ENCODE measurements at regions not wholly inside any gene's neighbourhood (a gene's known extent, or its start where the extent isn't known, plus 50 kb on each side); places are given as distances from the start of the nearest gene placed in this dataset.

GRCh38 chr4:38347251-38347650 is 316.7 kb upstream of the KLF3 start:
- Histone ChIP-seq H3K4me1 (ENCODE audit: insufficient read depth, poor library complexity, severe bottlenecking) (no peaks in the 10 kb centered on the region), H3K27me3 (ENCODE audit: insufficient read depth, poor library complexity, severe bottlenecking) (no peaks in the 10 kb centered on the region), H3K4me3 (ENCODE audit: severe bottlenecking) (no peak overlapping the region), H3K36me3 (ENCODE audit: low read depth) (no peaks in the 10 kb centered on the region), H3K27ac (ENCODE audit: poor library complexity, severe bottlenecking) (no peak overlapping the region), H3K9me3 (ENCODE audit: severe bottlenecking) (no peaks in the 10 kb centered on the region)
- ATAC-seq (ENCODE audit: low read depth) (no peak), DNase-seq (ENCODE audit: low spot score) (no peak)
- TF ChIP-seq, protein P1, sequence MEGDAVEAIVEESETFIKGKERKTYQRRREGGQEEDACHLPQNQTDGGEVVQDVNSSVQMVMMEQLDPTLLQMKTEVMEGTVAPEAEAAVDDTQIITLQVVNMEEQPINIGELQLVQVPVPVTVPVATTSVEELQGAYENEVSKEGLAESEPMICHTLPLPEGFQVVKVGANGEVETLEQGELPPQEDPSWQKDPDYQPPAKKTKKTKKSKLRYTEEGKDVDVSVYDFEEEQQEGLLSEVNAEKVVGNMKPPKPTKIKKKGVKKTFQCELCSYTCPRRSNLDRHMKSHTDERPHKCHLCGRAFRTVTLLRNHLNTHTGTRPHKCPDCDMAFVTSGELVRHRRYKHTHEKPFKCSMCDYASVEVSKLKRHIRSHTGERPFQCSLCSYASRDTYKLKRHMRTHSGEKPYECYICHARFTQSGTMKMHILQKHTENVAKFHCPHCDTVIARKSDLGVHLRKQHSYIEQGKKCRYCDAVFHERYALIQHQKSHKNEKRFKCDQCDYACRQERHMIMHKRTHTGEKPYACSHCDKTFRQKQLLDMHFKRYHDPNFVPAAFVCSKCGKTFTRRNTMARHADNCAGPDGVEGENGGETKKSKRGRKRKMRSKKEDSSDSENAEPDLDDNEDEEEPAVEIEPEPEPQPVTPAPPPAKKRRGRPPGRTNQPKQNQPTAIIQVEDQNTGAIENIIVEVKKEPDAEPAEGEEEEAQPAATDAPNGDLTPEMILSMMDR (IDR thresholded peaks at IDR 0.05; ENCODE audit: poor library complexity, severe bottlenecking): no peak

DNA sequence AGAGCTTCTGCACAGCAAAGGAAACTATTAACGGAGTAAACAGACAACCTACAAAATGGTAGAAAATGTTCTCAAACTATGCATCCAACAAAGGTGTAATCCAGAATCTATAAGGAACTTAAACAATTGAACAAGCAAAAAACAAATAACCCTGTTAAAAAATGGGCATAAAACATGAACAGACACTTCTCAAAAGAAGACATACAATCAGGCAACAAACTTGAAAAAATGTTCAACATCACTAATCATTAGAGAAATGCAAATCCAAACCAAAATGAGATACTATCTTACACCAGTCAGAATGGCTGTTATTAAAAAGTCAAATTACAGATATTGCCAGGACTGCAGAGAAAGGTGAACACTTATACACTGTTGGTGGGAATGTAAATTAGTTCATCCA is 309.6 kb upstream of the KLF3 start:
- H3K36me3 ChIP-seq (ENCODE audit: low read depth): no peaks in the 10 kb centered on the region
- no peak overlapping the region for H3K4me3 ChIP-seq (ENCODE audit: severe bottlenecking)
- no peaks in the 10 kb centered on the region for H3K27me3 ChIP-seq (ENCODE audit: insufficient read depth, poor library complexity, severe bottlenecking)
- no peak for ATAC-seq (ENCODE audit: low read depth)
- H3K27ac ChIP-seq (ENCODE audit: poor library complexity, severe bottlenecking): no peak overlapping the region
- no peak for DNase-seq (ENCODE audit: low spot score)
- no peaks in the 10 kb centered on the region for H3K9me3 ChIP-seq (ENCODE audit: severe bottlenecking)
- TF ChIP-seq, protein P1 (IDR thresholded peaks at IDR 0.05; ENCODE audit: poor library complexity, severe bottlenecking): no peak
- no peaks in the 10 kb centered on the region for H3K4me1 ChIP-seq (ENCODE audit: insufficient read depth, poor library complexity, severe bottlenecking)

GRCh38 chr4:38354872-38355271 is 309.1 kb upstream of the KLF3 start:
- no peaks in the 10 kb centered on the region for H3K36me3 ChIP-seq (ENCODE audit: low read depth)
- ATAC-seq (ENCODE audit: low read depth): no peak
- TF ChIP-seq, protein P1 (IDR thresholded peaks at IDR 0.05; ENCODE audit: poor library complexity, severe bottlenecking): no peak
- H3K4me3 ChIP-seq (ENCODE audit: severe bottlenecking): no peak overlapping the region
- no peak overlapping the region for H3K27ac ChIP-seq (ENCODE audit: poor library complexity, severe bottlenecking)
- no peaks in the 10 kb centered on the region for H3K9me3 ChIP-seq (ENCODE audit: severe bottlenecking)
- DNase-seq (ENCODE audit: low spot score): no peak
- no peaks in the 10 kb centered on the region for H3K27me3 ChIP-seq (ENCODE audit: insufficient read depth, poor library complexity, severe bottlenecking)
- no peaks in the 10 kb centered on the region for H3K4me1 ChIP-seq (ENCODE audit: insufficient read depth, poor library complexity, severe bottlenecking)

GRCh38 chr4:38356686-38357085 is 307.3 kb upstream of the KLF3 start:
- ATAC-seq (ENCODE audit: low read depth) (no peak), DNase-seq (ENCODE audit: low spot score) (no peak)
- TF ChIP-seq, protein P1 (IDR thresholded peaks at IDR 0.05; ENCODE audit: poor library complexity, severe bottlenecking): no peak

DNA sequence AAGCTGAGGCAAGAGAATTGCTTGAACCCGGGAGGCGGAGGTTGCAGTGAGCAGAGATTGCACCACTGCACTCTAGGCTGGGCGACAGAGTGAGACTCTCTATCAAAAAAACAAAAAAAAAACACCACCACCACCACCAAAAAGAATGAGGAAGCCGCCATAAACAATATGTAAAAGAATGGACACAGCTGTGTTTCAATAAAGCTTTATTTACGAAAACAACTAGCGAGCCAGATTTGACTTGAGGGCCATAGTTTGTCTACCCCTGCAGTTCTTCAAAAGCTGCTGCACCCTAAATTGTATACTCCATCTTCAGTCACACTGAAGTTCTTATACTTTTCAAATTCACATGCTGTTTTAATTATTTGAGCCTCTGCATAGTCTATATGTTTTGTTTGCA is 306.5 kb upstream of the KLF3 start:
- Histone ChIP-seq H3K27me3 (ENCODE audit: insufficient read depth, poor library complexity, severe bottlenecking) (no peaks in the 10 kb centered on the region), H3K4me1 (ENCODE audit: insufficient read depth, poor library complexity, severe bottlenecking) (no peaks in the 10 kb centered on the region), H3K9me3 (ENCODE audit: severe bottlenecking) (no peaks in the 10 kb centered on the region), H3K36me3 (ENCODE audit: low read depth) (no peaks in the 10 kb centered on the region), H3K27ac (ENCODE audit: poor library complexity, severe bottlenecking) (no peak overlapping the region), H3K4me3 (ENCODE audit: severe bottlenecking) (no peak overlapping the region)
- DNase-seq (ENCODE audit: low spot score): no peak
- TF ChIP-seq, protein P1 (IDR thresholded peaks at IDR 0.05; ENCODE audit: poor library complexity, severe bottlenecking): no peak
- no peak for ATAC-seq (ENCODE audit: low read depth)

More at GRCh38 chr4:38356686-38357085, 307.3 kb upstream of the KLF3 start:
- Histone ChIP-seq H3K27ac (ENCODE audit: poor library complexity, severe bottlenecking) (no peak overlapping the region), H3K4me1 (ENCODE audit: insufficient read depth, poor library complexity, severe bottlenecking) (no peaks in the 10 kb centered on the region), H3K27me3 (ENCODE audit: insufficient read depth, poor library complexity, severe bottlenecking) (no peaks in the 10 kb centered on the region), H3K36me3 (ENCODE audit: low read depth) (no peaks in the 10 kb centered on the region), H3K4me3 (ENCODE audit: severe bottlenecking) (no peak overlapping the region), H3K9me3 (ENCODE audit: severe bottlenecking) (no peaks in the 10 kb centered on the region)

All from RWPE2 (cell line).